Smooth muscle cell (in vitro differentiated cells): ENCODE measurements at regions not wholly inside any gene's neighbourhood (a gene's known extent, or its start where the extent isn't known, plus 50 kb on each side); places are given as distances from the start of the nearest gene placed in this dataset.
A peak's percentile ranks its signal among the peaks of the same experiment; 100 is the strongest.

Source experiments
- DNase-seq: peaks from one replicate; lab custom pipeline; 2025; ENCODE audit not compliant: unreplicated experiment; lab: John Stamatoyannopoulos, UW
- H2AFZ ChIP-seq: fragments of 200-600 bp; sonication (generic); 2 replicates; pipeline ENCODE4 v1.6.0; 2016; ENCODE audit warnings: antibody characterized with exemption, low read depth, mild to moderate bottlenecking
- H3F3A ChIP-seq: fragments of 200-600 bp; sonication (generic); 2 replicates; pipeline ENCODE4 v1.6.0; 2017; ENCODE audit warnings: antibody characterized with exemption, low read depth
- H3K27ac ChIP-seq: fragments of 200-600 bp; sonication (generic); 2 replicates; pipeline ENCODE4 v1.5.1; 2016; ENCODE audit warnings: low read depth, mild to moderate bottlenecking
- H3K27me3 ChIP-seq: fragments of 200-600 bp; sonication (generic); 2 replicates; pipeline ENCODE4 v1.6.1; 2016; ENCODE audit warnings: low read depth, mild to moderate bottlenecking
- H3K36me3 ChIP-seq: fragments of 200-600 bp; sonication (generic); 2 replicates; pipeline ENCODE4 v1.5.1; 2016; ENCODE audit warnings: low read depth
- H3K4me1 ChIP-seq: fragments of 200-600 bp; sonication (generic); 2 replicates; pipeline ENCODE4 v1.5.1; 2016; ENCODE audit warnings: low read depth
- H3K4me2 ChIP-seq: fragments of 200-600 bp; sonication (generic); 2 replicates; pipeline ENCODE4 v1.6.0; 2016; ENCODE audit warnings: mild to moderate bottlenecking
- H3K4me3 ChIP-seq: fragments of 200-600 bp; sonication (generic); 2 replicates; pipeline ENCODE4 v1.5.1; 2016; ENCODE audit warnings: mild to moderate bottlenecking
- H3K79me2 ChIP-seq: fragments of 200-600 bp; sonication (generic); 2 replicates; pipeline ENCODE4 v1.6.0; 2016; ENCODE audit warnings: low read depth, mild to moderate bottlenecking
- H3K9ac ChIP-seq: fragments of 200-600 bp; sonication (generic); 2 replicates; pipeline ENCODE4 v1.6.0; 2016; ENCODE audit warnings: low read depth
- H3K9me3 ChIP-seq: fragments of 200-600 bp; sonication (generic); replicated peaks from 2 replicates; pipeline ENCODE4 v1.5.1; 2016; ENCODE audit warnings: low read depth
- H4K20me1 ChIP-seq: fragments of 200-600 bp; sonication (generic); 2 replicates; pipeline ENCODE4 v1.6.0; 2016; ENCODE audit warnings: low read depth
- CTCF ChIP-seq: fragments of 200-600 bp; sonication (generic); IDR thresholded peaks from 2 replicates; pipeline ENCODE4 v1.5.1; 2017; ENCODE audit warnings: borderline replicate concordance, mild to moderate bottlenecking, antibody characterized with exemption; ENCODE audit not compliant: insufficient read depth, poor library complexity, severe bottlenecking
- WGBS: methylation state at CpG from one replicate; pipeline ENCODE4 v1.1.7; 2016; ENCODE audit warnings: low lambda C conversion rate; 5-methylcytosine and 5-hydroxymethylcytosine counted together

- H3K4me3 ChIP-seq = no peak overlapping the region
- no peaks in the 10 kb centered on the region for H3K36me3 ChIP-seq
- DNase-seq = no peak
- H3K27me3 ChIP-seq = peaks cover 65% of the 10 kb centered on the region
- no peaks in the 10 kb centered on the region for H4K20me1 ChIP-seq
- H3K9me3 ChIP-seq = no peaks in the 10 kb centered on the region
- no peak overlapping the region for H2AFZ ChIP-seq
- H3K79me2 ChIP-seq = no peaks in the 10 kb centered on the region
- H3F3A ChIP-seq = no peaks in the 10 kb centered on the region
- no peak overlapping the region for H3K27ac ChIP-seq
- no peak for TF ChIP-seq CTCF
- H3K9ac ChIP-seq = no peak overlapping the region
- peak overlapping the region; percentile 40 for H3K4me2 ChIP-seq
- WGBS = 28% methylated on average over 7 of the region's 7 CpGs
- peaks cover 7% of the 10 kb centered on the region for H3K4me1 ChIP-seq
These were observed 95.5 kb upstream of the TBX5 start for GRCh38 chr12:114501474-114501807.

GRCh38 chr12:114500775-114501473 lies 95.0 kb upstream of the TBX5 start:
- no peaks in the 10 kb centered on the region for H3F3A ChIP-seq
- H3K4me2 ChIP-seq = peak overlapping the region; percentile 40
- peaks cover 67% of the 10 kb centered on the region for H3K27me3 ChIP-seq
- no peaks in the 10 kb centered on the region for H3K36me3 ChIP-seq
- H4K20me1 ChIP-seq = no peaks in the 10 kb centered on the region
- peaks cover 7% of the 10 kb centered on the region for H3K4me1 ChIP-seq
- no peak for TF ChIP-seq CTCF
- H3K27ac ChIP-seq = no peak overlapping the region
- DNase-seq = no peak
- H3K79me2 ChIP-seq = no peaks in the 10 kb centered on the region
- WGBS = 13% methylated on average over 20 of the region's 20 CpGs
- H3K9me3 ChIP-seq = no peaks in the 10 kb centered on the region
- no peak overlapping the region for H2AFZ ChIP-seq
- no peak overlapping the region for H3K4me3 ChIP-seq
- no peak overlapping the region for H3K9ac ChIP-seq

GRCh38 chr12:114500131-114500530 lies 94.2 kb upstream of the TBX5 start:
- Histone ChIP-seq H3K9me3 (no peaks in the 10 kb centered on the region), H3K4me3 (no peak overlapping the region), H3K36me3 (no peaks in the 10 kb centered on the region), H3K79me2 (no peaks in the 10 kb centered on the region), H3K4me1 (peaks cover 7% of the 10 kb centered on the region), H3K9ac (no peak overlapping the region), H3K4me2 (no peak overlapping the region), H2AFZ (no peak overlapping the region), H3K27ac (no peak overlapping the region), H4K20me1 (no peaks in the 10 kb centered on the region), H3K27me3 (peaks cover 69% of the 10 kb centered on the region), H3F3A (no peaks in the 10 kb centered on the region)
- TF ChIP-seq CTCF = no peak
- DNase-seq = no peak
- 69% methylated on average over 2 of the region's 2 CpGs for WGBS

GRCh38 chr12:114499338-114499737 lies 93.4 kb upstream of the TBX5 start:
- H3K4me2 ChIP-seq = no peak overlapping the region
- H3K27ac ChIP-seq = no peak overlapping the region
- H3K4me3 ChIP-seq = no peak overlapping the region
- H3K27me3 ChIP-seq = peaks cover 77% of the 10 kb centered on the region
- H4K20me1 ChIP-seq = no peaks in the 10 kb centered on the region
- no peaks in the 10 kb centered on the region for H3K36me3 ChIP-seq
- peaks cover 7% of the 10 kb centered on the region for H3K4me1 ChIP-seq
- DNase-seq = no peak
- no peak overlapping the region for H3K9ac ChIP-seq
- no peaks in the 10 kb centered on the region for H3F3A ChIP-seq
- WGBS = 55% methylated on average over 5 of the region's 5 CpGs
- no peaks in the 10 kb centered on the region for H3K9me3 ChIP-seq
- H3K79me2 ChIP-seq = no peaks in the 10 kb centered on the region
- H2AFZ ChIP-seq = no peak overlapping the region
- no peak for TF ChIP-seq CTCF
